ENCODE measurements at regions not wholly inside any gene's neighbourhood (a gene's known extent, or its start where the extent isn't known, plus 50 kb on each side); places are given as distances from the start of the nearest gene placed in this dataset.

- TF ChIP-seq CTCF (IDR thresholded peaks at IDR 0.05; ENCODE audit: low read length) (no peak), EZH2phosphoT487 (IDR thresholded peaks at IDR 0.05; ENCODE audit: low read length) (no peak)
These were observed 168.2 kb downstream of the TGFB2 start for GRCh38 chr1:218513328-218513727.

Measured in MM.1S (cell line).